Activated naive CD4-positive, alpha-beta T cell treated with anti-CD3 and anti-CD28 coated beads, Interleukin-2, amount 10 ng/mL, durations not matched to agents 7 days and 5 days (primary cell): ENCODE measurements at regions not wholly inside any gene's neighbourhood (a gene's known extent, or its start where the extent isn't known, plus 50 kb on each side); places are given as distances from the start of the nearest gene placed in this dataset.

Experiments used
- CTCF ChIA-PET: fragments of 350-600 bp; sonication (Branson Sonifier 250); formaldehyde crosslinking; loops from one replicate; lab custom pipeline; 2021; ENCODE audit warnings: antibody characterized with exemption; lab: Charles Lee
- DNase-seq: peaks from one replicate; pipeline ENCODE4 v3.0.0-alpha.2; 2020
- H3K27ac Mint-ChIP-seq: one replicate; pipeline ENCODE4 v1.8.0; 2021; ENCODE audit warnings: mild to moderate bottlenecking, moderate library complexity, mixed read lengths
- H3K27me3 Mint-ChIP-seq: one replicate; pipeline ENCODE4 v1.8.0; 2021; ENCODE audit warnings: mild to moderate bottlenecking, mixed read lengths
- H3K36me3 Mint-ChIP-seq: one replicate; pipeline ENCODE4 v1.8.0; 2021; ENCODE audit warnings: mixed read lengths
- H3K4me1 Mint-ChIP-seq: one replicate; pipeline ENCODE4 v1.8.0; 2021; ENCODE audit warnings: mixed read lengths
- H3K4me3 Mint-ChIP-seq: one replicate; pipeline ENCODE4 v1.8.0; 2021; ENCODE audit warnings: mild to moderate bottlenecking, moderate library complexity, mixed read lengths
- H3K9me3 Mint-ChIP-seq: one replicate; pipeline ENCODE4 v1.8.0; 2021; ENCODE audit warnings: mixed read lengths

DNA sequence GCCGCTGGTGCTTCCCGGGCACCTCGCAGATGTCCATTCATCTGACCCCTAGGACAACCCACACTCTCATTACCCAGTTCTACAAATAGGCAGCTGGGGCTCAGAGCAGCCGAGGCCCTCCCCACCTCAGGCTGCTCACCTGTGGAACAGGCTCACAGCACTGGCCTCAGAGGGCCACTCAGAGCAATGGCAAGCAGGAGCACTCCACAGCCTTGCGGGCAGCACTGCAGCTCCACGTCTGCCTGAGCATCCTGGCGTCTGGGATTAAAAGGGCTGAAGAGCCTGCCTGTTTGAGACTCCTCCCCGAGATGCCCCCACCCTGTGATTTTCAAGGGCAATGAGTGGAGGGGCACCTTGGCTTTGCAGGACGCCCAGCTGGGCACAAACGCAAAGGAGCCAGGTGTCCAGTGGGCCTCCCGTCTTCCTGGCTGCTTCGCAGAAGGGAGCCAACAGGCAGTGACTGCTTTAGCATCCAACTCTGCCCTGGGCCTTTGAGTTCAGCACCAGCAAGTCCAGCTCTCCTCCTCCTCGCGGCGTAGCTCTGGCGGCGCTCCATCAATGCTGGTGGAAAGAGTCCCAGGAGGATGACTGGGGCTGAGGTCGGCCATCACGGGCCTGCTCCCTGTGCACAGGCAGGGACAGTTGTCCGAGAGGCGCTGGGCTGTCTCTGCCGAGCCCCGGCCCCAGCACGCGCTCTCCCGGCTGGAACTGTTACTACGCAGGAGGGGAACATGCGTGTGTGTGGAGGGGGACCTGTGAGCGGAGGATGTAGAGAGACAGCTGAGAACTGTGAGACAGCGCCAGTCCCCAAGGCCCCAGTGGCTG is 297.2 kb downstream of the NDUFA10 start:
- no peaks in the 10 kb centered on the region for H3K27me3 Mint-ChIP-seq
- peaks cover 5% of the 10 kb centered on the region for H3K9me3 Mint-ChIP-seq
- DNase-seq: peak; percentile 13
- H3K4me3 Mint-ChIP-seq: no peak overlapping the region
- CTCF ChIA-PET: no interaction called here
- no peaks in the 10 kb centered on the region for H3K36me3 Mint-ChIP-seq
- H3K4me1 Mint-ChIP-seq: no peaks in the 10 kb centered on the region
- H3K27ac Mint-ChIP-seq: no peak overlapping the region

DNA sequence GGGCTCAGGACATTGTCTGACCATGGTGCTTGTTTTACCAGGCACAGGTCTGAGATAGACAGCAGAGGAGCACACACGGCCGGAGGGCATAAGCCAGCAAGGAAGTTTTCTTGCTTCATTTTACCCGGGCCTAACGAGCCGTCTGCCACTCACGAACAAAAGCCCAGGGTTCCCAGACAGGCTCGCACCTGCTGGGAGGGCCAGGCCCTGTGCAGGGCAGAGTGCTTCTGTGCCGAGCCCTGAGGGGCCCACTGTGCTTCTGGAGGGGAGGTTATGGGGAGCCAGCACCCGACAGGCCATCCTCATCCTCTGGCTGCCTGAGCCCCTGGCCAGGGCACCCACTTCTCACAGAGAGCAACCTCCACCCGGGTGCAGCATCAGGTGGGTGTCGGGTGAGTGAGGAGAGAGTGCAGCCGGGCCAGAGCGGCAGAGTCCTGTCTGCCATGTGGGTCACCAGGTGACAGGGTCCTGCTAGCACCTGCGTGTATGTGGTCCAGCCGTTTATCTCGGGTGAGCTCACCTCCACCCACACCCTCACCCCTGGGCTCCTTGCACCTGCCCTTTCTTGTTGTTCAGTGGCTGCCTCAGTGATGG is 297.9 kb downstream of the NDUFA10 start:
- no peak overlapping the region for H3K27ac Mint-ChIP-seq
- CTCF ChIA-PET: no interaction called here
- no peaks in the 10 kb centered on the region for H3K36me3 Mint-ChIP-seq
- H3K4me1 Mint-ChIP-seq: no peaks in the 10 kb centered on the region
- no peaks in the 10 kb centered on the region for H3K27me3 Mint-ChIP-seq
- no peak overlapping the region for H3K4me3 Mint-ChIP-seq
- peaks cover 5% of the 10 kb centered on the region for H3K9me3 Mint-ChIP-seq
- peak; percentile 10 for DNase-seq

DNA sequence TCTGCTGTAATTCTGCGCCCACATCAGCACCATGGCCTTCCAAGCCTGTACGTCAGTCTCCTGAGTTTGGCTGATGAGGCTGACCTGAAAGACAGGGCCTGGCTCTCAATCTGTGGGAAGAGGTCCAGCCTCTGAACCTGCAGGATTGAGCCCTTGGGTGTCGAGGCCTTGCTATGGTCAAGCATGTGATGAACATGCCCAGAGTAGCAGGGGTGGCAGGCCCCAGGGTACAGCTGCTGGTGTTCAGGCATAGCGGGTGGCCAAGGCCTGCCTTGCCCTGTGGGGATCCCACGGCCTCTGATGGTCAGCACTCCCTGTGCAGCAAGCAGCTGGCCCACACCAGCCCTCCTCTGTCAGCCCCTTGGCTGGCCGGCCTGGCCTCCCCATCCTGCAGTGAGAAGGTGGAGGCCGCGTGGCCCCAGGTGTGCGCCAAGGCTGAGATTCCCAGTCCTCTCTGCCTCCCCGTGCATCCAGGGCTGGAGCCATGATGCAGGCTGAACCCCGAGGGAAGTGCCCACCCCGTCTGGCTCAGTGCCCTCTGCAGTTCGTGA is 298.4 kb downstream of the NDUFA10 start:
- Mint-ChIP-seq H3K4me1 (no peaks in the 10 kb centered on the region), H3K36me3 (no peaks in the 10 kb centered on the region), H3K27ac (no peak overlapping the region), H3K4me3 (no peak overlapping the region), H3K9me3 (peaks cover 5% of the 10 kb centered on the region), H3K27me3 (no peaks in the 10 kb centered on the region)
- CTCF ChIA-PET: no interaction called here
- peak; percentile 8 for DNase-seq

DNA sequence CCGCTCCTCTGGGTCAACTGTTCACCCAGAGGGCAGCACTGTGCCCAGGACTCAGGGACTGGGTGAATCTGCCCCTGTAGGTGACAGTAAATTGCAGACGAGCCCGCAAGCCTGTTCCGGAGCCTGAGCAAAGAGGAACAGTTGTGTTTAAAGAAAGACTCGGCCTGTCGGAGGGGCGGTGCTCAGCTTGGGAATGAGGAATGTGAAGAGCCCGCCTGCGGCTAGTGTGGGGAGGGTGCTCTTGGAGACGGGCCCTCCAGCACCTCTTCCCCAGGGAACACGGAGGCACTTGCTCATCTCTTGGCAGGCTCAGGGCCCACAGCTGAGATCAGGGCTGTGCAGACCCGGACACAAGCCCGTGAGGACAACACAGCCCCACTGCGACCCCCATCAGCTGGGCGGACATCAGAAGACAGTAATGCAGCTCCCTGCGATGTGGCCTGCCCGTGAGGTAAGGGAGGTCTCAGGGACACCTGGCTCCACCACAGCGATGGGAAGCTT is 299.0 kb downstream of the NDUFA10 start:
- no peak for DNase-seq
- CTCF ChIA-PET: no interaction called here
- Mint-ChIP-seq H3K4me3 (no peak overlapping the region), H3K4me1 (no peaks in the 10 kb centered on the region), H3K9me3 (peaks cover 5% of the 10 kb centered on the region), H3K27ac (no peak overlapping the region), H3K36me3 (no peaks in the 10 kb centered on the region), H3K27me3 (no peaks in the 10 kb centered on the region)

DNA sequence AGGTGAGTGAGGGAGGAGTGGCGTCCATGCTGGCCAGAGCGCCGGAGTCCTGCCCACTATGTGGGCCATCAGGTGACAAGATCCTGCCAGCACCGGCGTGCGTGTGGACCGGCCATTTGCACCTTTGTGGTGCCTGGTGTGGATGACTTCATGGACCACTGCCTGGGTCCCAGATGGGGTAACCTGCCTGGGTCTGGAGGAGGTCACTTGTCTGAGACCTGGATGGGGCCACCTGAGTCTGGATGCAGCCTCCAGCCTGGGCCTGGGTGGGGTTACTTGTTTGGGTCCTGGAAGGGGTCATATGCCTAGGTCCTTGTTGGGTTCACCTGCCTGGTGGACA is 299.6 kb downstream of the NDUFA10 start:
- peaks cover 5% of the 10 kb centered on the region for H3K9me3 Mint-ChIP-seq
- DNase-seq: no peak
- H3K27me3 Mint-ChIP-seq: no peaks in the 10 kb centered on the region
- CTCF ChIA-PET: no interaction called here
- no peaks in the 10 kb centered on the region for H3K36me3 Mint-ChIP-seq
- H3K4me1 Mint-ChIP-seq: no peaks in the 10 kb centered on the region
- H3K27ac Mint-ChIP-seq: no peak overlapping the region
- H3K4me3 Mint-ChIP-seq: no peak overlapping the region

DNA sequence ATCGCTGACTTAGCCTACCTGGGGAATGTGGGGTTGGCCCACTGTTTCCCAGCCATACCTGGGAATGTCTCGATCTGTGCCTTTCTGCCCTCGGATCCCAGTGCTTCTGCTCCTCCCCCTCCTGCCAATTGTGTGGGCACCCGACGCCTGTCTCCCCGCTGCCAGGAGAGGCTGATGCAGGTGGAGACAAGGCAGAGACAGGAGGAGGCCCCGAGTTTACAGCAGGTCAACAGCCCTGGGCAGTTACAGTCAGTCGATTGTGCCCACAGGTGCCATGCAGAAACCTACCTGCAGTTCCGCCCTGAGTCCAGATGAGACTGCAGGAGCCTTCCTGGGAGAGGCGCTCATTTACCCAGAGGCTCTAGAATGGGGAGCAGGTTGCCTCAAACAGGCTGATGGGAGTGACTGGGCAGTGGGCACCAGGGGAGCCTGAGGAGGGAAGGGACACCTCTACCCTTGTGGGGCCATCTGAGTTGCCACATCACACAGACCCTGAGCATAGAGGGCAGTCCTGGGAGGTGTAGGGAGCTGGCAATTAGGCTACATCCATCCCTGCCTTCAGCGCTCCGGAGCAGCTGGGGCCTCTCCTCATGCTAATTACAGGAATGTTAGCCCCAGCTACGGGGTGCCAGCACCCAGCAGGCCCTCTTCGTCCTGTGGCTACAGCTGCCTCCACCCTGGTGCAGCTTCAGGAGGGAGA is 300.1 kb downstream of the NDUFA10 start:
- Mint-ChIP-seq H3K4me3 (no peak overlapping the region), H3K4me1 (no peaks in the 10 kb centered on the region), H3K27ac (no peak overlapping the region), H3K9me3 (peaks cover 5% of the 10 kb centered on the region), H3K36me3 (no peaks in the 10 kb centered on the region), H3K27me3 (no peaks in the 10 kb centered on the region)
- CTCF ChIA-PET: no interaction called here
- DNase-seq: no peak

DNA sequence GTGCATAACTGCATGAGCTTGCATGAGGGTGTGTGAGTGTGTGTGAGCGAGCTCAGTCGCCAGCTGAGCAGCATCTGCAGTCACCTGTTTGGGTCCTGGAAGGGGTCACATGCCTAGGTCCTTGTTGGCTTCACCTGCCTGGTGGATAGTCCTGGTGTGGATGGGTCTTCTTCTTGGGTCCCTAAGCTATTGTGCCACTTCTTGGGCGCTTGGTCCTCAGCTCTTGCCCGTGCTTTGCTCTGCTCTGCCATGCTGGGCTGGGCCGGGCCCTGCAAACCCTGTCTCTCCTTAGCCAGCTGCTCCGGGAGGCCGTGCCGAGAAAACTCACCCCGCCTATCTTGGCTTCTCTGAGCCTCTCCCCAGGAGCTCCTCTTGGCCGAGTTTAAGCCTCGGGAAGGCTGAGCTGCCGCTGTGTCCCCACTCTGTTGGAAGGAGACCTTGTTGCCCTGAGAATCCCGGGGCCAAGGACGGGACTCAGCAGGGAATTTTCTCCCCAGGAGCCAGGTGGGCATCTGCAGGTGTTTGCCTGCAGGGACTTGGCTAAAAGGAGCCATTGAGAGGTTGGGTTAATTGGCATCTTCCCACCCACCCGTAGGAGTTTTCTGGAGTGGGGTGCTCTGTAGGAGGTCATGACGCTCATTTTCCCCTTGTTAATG is 300.8 kb downstream of the NDUFA10 start:
- no peaks in the 10 kb centered on the region for H3K36me3 Mint-ChIP-seq
- H3K4me1 Mint-ChIP-seq: no peaks in the 10 kb centered on the region
- no peak overlapping the region for H3K27ac Mint-ChIP-seq
- no peaks in the 10 kb centered on the region for H3K27me3 Mint-ChIP-seq
- CTCF ChIA-PET: no interaction called here
- H3K9me3 Mint-ChIP-seq: peaks cover 5% of the 10 kb centered on the region
- no peak for DNase-seq
- no peak overlapping the region for H3K4me3 Mint-ChIP-seq

DNA sequence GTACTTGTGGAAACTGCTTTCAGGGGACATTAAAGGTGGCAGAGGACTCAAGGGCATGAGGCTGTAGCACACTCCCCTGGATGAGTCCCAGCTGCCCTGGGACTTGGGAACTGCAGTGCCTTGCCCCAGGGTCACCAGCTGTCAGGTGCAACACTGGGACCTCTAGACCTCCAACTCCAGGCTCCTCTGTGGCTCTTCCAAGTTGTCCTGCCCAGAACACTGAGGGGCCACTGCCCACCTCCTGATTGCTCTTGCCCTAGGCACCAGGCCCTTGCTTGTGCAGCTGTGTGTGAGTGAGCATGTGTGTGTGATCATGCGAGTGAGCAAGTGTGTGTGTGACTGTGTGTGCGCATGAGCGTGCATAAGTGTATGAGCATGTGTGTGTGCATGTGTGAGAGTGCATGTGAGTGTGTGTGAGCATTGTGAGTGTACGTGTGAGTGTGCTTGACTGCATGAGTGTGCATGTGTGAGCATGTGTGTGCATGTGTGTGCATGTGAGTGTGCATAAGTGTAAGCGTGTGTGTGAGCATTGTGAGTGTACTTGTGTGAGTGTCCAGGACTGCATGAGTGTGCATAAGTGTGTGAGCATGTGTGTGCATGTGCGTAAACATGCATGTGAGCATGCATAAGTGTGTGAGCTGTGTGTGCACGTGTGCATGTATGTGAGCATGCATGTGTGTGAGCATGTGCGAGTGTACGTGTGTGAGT is 301.5 kb downstream of the NDUFA10 start:
- no peaks in the 10 kb centered on the region for H3K36me3 Mint-ChIP-seq
- H3K4me3 Mint-ChIP-seq: no peak overlapping the region
- CTCF ChIA-PET: no interaction called here
- no peaks in the 10 kb centered on the region for H3K4me1 Mint-ChIP-seq
- H3K27me3 Mint-ChIP-seq: no peaks in the 10 kb centered on the region
- H3K27ac Mint-ChIP-seq: no peak overlapping the region
- peaks cover 5% of the 10 kb centered on the region for H3K9me3 Mint-ChIP-seq
- DNase-seq: no peak

DNA sequence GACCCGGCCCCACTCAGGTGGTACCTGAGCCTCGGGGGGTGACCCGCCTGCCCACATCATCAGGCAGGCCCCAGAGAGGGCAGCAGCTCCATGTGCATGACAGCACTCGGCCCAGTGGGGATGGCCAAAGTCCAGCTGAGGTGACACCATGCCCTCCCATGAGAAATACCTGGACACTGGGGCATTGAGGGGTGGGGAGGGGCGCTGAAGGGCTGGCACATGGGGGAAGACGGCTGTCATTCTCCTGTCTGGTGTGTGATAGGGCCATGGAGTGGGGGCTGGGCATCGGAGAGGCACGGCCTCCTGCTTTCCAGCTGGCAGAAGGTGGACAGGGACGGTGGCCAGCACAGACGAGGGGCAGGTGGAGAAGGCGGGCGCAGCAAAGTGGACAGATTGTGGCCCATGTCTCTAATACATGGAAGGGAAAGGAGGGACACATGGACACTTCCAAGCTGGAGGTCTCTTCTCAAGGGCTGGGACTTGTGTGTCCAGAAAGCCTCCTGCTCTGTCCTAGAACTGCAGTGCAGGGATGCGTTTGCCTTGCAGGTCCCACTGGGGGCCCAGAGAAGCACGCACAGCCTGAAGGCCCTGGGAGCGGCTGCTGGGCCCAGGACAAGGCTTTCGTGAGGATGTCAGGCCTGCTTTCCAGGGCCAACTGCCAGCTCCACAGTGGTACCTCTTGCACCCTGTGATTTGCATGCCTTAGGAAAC is 302.2 kb downstream of the NDUFA10 start:
- no peak overlapping the region for H3K27ac Mint-ChIP-seq
- peaks cover 8% of the 10 kb centered on the region for H3K9me3 Mint-ChIP-seq
- H3K4me3 Mint-ChIP-seq: no peak overlapping the region
- no peaks in the 10 kb centered on the region for H3K4me1 Mint-ChIP-seq
- H3K36me3 Mint-ChIP-seq: no peaks in the 10 kb centered on the region
- DNase-seq: no peak
- H3K27me3 Mint-ChIP-seq: no peaks in the 10 kb centered on the region
- CTCF ChIA-PET: no interaction called here

DNA sequence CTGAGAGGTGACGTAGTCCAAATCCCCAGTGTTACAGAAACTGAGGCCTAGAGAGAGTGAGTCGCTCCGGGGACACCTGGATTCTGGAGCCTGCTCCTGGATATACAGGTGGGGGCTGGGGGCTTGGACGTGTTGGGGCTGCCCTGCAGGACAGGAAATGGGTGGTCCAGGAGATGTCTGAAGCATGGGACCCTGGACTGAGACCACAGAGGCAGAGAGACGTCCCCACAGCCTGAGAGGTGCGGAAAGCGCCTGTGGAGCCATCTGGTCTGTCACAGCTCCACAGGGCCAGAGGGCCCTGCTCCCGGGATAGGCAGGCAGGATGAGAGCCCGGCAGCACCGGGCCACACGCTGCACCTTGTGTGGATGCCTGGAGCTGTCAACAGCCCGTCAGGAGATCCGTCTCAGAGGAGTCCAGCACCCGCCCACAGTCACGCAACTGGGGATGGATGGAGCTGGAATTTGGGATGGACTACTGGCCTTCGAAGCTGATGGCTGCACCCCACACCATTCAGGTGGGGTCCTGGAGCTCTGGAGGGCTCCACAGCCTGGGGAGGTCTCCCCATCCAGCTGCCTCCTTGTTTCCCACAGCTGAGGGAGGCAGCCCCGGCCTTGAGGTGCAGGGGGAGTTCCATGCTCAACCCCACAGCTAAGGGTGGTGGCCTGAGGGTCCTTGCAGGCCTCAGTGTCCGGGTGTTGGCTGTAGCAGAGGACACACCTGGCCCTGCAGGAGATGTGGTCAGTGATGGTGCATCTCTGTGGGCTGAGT is 303.0 kb downstream of the NDUFA10 start:
- Mint-ChIP-seq H3K4me3 (no peak overlapping the region), H3K9me3 (peaks cover 8% of the 10 kb centered on the region), H3K27me3 (no peaks in the 10 kb centered on the region), H3K36me3 (no peaks in the 10 kb centered on the region), H3K27ac (no peak overlapping the region), H3K4me1 (no peaks in the 10 kb centered on the region)
- DNase-seq: no peak
- CTCF ChIA-PET: no interaction called here

DNA sequence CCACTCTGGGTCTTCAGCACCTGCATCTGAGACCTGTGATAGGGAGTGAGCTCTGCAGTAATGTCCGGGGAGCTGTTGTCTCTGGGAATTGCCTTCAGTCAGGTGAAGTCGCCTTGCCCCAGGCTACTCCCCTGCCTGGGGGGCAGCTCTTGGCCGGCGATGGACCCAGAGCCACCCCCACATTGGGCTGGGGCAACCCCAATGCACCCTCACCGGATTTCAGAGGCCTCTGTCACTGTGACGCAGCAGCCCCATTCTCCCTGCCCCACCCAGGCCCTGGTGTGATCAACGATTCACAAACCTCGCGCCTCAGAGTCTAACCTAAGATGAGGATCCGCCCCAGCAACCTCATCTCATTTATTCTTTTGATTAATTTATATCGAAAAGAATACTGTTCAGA is 303.6 kb downstream of the NDUFA10 start:
- H3K27ac Mint-ChIP-seq: no peak overlapping the region
- CTCF ChIA-PET: no interaction called here
- no peaks in the 10 kb centered on the region for H3K36me3 Mint-ChIP-seq
- H3K9me3 Mint-ChIP-seq: peaks cover 8% of the 10 kb centered on the region
- H3K4me3 Mint-ChIP-seq: no peak overlapping the region
- no peak for DNase-seq
- H3K4me1 Mint-ChIP-seq: no peaks in the 10 kb centered on the region
- no peaks in the 10 kb centered on the region for H3K27me3 Mint-ChIP-seq

DNA sequence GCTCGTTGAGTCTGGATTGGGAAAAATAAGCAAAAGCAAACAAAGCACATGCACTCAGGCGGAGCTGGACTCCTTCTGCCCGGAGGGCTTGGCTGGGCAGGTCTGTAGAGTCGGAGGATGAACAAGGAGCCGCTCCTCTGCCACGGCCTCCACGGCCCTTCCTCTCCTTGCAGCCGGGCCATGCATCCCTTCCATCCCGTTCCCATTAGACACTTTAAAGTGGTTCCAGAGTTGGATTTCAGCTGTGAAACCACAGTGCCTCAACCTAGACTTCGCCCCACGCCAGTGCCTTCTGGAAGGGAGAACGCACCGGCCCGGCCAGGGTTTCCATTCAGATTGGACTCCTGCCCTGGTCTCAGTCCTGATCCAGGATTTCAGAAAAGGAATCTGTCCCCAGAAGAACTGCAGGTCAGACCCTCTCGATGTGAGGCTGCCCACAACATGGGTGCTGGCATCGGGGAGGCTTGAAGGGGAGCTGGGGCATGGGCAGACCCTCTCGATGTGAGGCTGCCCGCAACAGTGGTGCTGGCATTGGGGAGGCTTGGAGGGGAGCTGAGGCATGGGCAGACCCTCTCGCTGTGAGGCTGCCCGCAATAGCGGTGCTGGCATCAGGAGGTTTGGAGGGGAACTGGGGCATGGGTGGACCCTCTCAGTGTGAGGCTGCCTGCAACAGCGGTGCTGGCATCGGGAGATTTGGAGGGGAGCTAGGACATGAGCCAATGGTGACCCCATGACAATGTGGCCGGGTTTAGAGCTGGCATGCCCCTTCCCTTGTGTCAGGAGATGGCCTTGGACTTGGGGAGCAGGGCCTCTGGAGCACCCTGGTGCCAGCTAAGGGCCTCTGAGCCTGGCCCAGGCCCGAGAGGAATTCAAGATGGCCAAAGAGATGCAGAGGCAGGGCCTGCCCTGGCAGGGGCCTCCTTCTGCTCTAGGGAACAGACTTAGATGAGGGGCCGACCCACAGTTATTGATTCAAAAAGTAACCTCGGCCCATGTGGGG is 304.5 kb downstream of the NDUFA10 start:
- peak overlapping the region; percentile 60 for H3K27ac Mint-ChIP-seq
- H3K4me1 Mint-ChIP-seq: no peaks in the 10 kb centered on the region
- peaks cover 11% of the 10 kb centered on the region for H3K9me3 Mint-ChIP-seq
- CTCF ChIA-PET: no interaction called here
- H3K4me3 Mint-ChIP-seq: no peak overlapping the region
- H3K27me3 Mint-ChIP-seq: no peaks in the 10 kb centered on the region
- no peak for DNase-seq
- no peaks in the 10 kb centered on the region for H3K36me3 Mint-ChIP-seq
